Mucosa of descending colon (tissue), 3 donors: ENCODE measurements at regions not wholly inside any gene's neighbourhood (a gene's known extent, or its start where the extent isn't known, plus 50 kb on each side); places are given as distances from the start of the nearest gene placed in this dataset.

Source experiments
- ATAC-seq: fragments of 200-7000 bp; cut with Tn5 transposase; one replicate; pipeline ENCODE4 v1.9.1; 2020; ENCODE audit warnings: mild to moderate bottlenecking, moderate library complexity
- DNase-seq, 3 donors: peaks; one replicate each; pipeline ENCODE4 v3.0.0-alpha.2; 2020
- H3K36me3 ChIP-seq: fragments of 200-600 bp; one replicate; pipeline ENCODE4 v1.8.0; 2021; ENCODE audit warnings: low read depth, mild to moderate bottlenecking
- H3K4me1 ChIP-seq: fragments of 200-600 bp; one replicate; pipeline ENCODE4 v1.8.0; 2021; ENCODE audit warnings: low read depth, mild to moderate bottlenecking
- H3K4me3 ChIP-seq: fragments of 200-600 bp; one replicate; pipeline ENCODE4 v1.8.0; 2021; ENCODE audit warnings: mild to moderate bottlenecking
- H3K9me3 ChIP-seq: fragments of 200-600 bp; one replicate; pipeline ENCODE4 v1.8.0; 2021; ENCODE audit warnings: mild to moderate bottlenecking
- intact Hi-C, 2 donors: fragments of 100-400 bp; cut with DNase I in 1 of 2; cut with micrococcal nuclease in 1 of 2; formaldehyde crosslinking; loops; one replicate each; pipeline versions ENCODE4 v1.11.0 to v1.11.1; 2022; cut with DNase I, micrococcal nuclease
- TF ChIP-seq, protein P1 (sequence below): fragments of 200-600 bp; IDR thresholded peaks from one replicate; pipeline ENCODE4 v1.8.0; 2022; ENCODE audit warnings: antibody characterized with exemption, mild to moderate bottlenecking
- donor health status: DM: no; HTN: no; CAD: no; lungs with moderate emphysema.
- donor health status: DM: no; HTN: no; CAD: no.
- donor health status: DM: no; HTN: yes; CAD: no.

DNA sequence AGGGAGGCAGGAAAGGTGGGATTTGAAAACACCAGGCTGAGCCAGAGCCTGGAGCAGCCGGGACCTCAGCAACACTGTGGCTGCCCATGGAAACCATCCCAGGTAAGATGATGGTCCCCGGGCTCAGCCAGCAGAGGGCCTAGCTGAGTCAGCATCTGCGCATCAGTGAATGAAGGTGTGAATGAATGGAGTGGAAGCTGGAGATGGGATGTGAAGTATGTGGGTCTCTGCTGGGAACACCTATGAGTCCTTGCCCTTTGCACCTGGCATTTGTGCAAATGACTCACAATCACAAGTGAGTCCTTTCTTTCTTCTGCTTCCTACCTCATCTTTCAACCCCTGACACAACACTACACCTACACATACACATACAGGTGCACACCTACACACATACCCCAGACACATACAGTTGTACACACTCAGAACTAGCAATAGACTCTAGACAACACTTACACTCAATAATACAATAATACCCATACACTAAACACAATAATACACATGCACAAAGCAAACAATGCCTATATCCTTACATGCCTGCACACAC, 62.8 kb upstream of the PRDM11 start:
- intact Hi-C loops, result no loop called here
- peak in 1 of 3 donors; percentile 37 for DNase-seq
- no peak overlapping the region for H3K4me3 ChIP-seq
- ATAC-seq, result peak; percentile 47
- H3K36me3 ChIP-seq, result no peaks in the 10 kb centered on the region
- no peaks in the 10 kb centered on the region for H3K9me3 ChIP-seq
- TF ChIP-seq, protein P1, sequence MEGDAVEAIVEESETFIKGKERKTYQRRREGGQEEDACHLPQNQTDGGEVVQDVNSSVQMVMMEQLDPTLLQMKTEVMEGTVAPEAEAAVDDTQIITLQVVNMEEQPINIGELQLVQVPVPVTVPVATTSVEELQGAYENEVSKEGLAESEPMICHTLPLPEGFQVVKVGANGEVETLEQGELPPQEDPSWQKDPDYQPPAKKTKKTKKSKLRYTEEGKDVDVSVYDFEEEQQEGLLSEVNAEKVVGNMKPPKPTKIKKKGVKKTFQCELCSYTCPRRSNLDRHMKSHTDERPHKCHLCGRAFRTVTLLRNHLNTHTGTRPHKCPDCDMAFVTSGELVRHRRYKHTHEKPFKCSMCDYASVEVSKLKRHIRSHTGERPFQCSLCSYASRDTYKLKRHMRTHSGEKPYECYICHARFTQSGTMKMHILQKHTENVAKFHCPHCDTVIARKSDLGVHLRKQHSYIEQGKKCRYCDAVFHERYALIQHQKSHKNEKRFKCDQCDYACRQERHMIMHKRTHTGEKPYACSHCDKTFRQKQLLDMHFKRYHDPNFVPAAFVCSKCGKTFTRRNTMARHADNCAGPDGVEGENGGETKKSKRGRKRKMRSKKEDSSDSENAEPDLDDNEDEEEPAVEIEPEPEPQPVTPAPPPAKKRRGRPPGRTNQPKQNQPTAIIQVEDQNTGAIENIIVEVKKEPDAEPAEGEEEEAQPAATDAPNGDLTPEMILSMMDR, result no peak
- no peaks in the 10 kb centered on the region for H3K4me1 ChIP-seq

DNA sequence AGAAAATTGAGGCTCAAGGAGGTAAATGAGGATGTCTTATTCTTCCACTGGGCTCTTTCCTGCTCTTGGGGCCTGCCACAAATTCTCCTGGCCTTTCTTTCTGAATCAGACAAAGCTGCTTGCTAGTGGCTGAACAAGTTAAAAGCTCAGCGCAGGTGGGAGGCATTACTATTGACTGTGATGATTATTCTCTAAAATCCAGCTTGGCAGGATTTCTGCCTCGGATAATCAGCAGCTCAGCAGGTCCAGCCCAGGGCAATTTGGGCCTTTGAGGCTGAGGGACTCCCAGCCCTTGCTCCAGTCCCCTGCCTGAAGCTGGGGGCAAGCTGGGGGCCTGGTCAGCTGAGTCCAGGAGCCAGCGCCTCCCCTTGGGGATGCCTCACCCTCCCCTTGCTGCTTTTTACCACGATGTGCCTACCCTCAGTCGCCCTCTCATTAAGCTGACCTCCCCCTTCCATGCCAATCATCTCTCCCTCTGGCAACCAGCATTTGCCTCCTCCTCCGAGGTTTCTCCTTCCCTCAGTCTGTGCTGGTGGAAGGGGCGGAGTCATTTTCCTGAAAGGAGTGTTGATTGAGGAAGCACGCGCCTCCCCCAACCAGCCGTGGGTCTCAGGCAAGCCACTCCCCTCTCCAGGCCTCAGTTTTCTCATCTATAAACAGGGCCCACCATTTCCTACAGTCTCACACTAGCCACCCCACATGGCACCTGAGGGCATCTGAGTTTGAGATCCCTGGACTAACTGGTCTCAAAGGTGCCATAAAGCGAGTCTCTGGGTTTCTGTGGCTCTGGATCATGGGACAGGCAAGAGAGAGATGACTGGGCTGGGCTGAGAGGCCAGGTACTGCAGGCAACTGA, 60.6 kb upstream of the PRDM11 start:
- TF ChIP-seq, protein P1, result no peak
- Histone ChIP-seq H3K36me3 (no peaks in the 10 kb centered on the region), H3K9me3 (no peaks in the 10 kb centered on the region), H3K4me1 (no peaks in the 10 kb centered on the region), H3K4me3 (no peak overlapping the region)
- intact Hi-C loops, result no loop called here
- DNase-seq, result no peak
- no peak for ATAC-seq

DNA sequence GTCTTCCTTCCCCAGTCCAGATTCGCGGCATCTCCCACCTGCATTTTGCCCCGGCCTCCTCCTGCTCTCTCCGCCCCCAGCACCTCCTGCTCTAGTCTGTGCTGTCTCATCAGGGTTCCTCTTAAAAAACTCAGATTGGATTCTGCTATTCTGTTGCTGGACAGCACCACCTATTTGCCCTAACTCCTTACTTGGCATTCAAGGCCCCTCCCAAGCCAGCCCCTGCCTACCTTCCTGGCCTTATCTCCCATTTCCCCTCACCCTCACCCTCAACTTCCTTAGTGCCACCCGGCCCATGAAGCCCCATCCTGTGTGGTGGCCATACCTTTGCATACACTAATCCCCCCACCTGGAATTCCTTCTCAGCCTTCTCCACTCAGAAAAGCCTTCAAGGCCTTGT, 59.9 kb upstream of the PRDM11 start:
- no peaks in the 10 kb centered on the region for H3K9me3 ChIP-seq

DNA sequence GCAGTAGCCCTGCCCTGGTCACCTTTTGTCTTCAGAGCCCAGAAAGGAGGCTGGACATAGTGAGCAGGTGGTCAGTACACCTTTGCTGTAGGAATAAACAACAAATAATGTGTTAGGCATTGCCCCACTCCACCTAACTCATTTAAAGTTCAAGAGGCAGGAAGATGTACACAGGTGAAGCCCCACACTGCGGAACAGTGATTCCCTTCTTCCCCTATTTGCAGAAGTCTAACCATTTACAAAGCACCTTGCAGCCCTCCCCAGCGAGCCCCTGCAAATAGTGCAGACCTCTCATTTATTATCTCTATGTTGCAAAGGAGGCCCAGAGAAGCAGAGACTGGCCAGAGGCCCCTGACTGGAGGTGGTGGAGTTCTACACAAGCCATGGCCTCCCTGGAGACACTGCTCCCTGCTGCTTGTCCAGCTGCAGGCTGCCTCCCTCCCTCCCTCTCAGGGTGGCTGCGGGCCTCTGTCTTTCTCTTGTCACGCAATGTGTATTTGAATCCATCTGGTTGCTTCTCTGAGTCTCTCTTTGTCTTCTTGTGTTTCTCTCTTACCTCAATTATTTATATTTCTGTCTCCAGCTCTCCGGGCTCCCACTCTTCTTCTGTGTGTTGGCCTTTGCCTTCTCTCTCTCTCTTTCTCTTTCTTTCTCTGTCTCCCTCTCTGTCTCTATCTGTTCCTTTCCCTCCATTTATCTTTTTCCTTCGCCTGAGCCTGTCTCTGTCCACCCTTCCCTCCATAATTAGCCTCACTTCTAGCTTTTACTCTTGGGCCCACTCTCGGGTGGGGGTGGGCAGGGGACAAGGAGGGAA, 59.1 kb upstream of the PRDM11 start:
- DNase-seq (no peak), ATAC-seq (peak; percentile 11)
- no peaks in the 10 kb centered on the region for H3K36me3 ChIP-seq

More for the DNA sequence above, 59.9 kb upstream of the PRDM11 start:
- no peak for DNase-seq
- H3K36me3 ChIP-seq, result no peaks in the 10 kb centered on the region
- intact Hi-C loops, result no loop called here
- no peak for ATAC-seq
- H3K4me1 ChIP-seq, result no peaks in the 10 kb centered on the region
- H3K4me3 ChIP-seq, result no peak overlapping the region
- TF ChIP-seq, protein P1, result no peak

DNA sequence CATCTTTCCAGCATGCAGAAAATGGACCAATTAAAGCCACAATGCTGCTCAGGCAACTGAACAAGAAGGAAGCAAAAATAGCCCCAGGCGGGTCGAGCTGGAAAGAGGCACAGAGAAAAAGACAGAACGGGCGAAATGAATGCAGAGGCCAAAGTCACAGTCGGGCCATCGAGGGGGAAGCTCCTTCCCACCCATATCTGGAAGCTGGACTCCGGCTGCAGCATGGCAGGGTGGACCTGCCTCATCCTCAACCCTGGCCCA, 58.6 kb upstream of the PRDM11 start:
- intact Hi-C loops, result no loop called here
- ATAC-seq (no peak), DNase-seq (no peak)
- Histone ChIP-seq H3K4me3 (no peak overlapping the region), H3K36me3 (no peaks in the 10 kb centered on the region), H3K4me1 (no peaks in the 10 kb centered on the region), H3K9me3 (no peaks in the 10 kb centered on the region)
- TF ChIP-seq, protein P1, result no peak

More for the DNA sequence above, 59.1 kb upstream of the PRDM11 start:
- Histone ChIP-seq H3K9me3 (no peaks in the 10 kb centered on the region), H3K4me3 (no peak overlapping the region), H3K4me1 (no peaks in the 10 kb centered on the region)
- TF ChIP-seq, protein P1, result no peak
- intact Hi-C loops, result no loop called here
